Astrocyte (in vitro differentiated cells and primary cell): ENCODE measurements at regions not wholly inside any gene's neighbourhood (a gene's known extent, or its start where the extent isn't known, plus 50 kb on each side); places are given as distances from the start of the nearest gene placed in this dataset.

Experiments
- DNase-seq: peaks from one replicate; pipeline ENCODE4 v3.0.0-alpha.2; 2010; ENCODE audit warnings: low read depth
- FAIRE-seq: peaks from 2 replicates; lab custom pipeline; 2011; peaks lifted over from hg19 to GRCh38; lab: Jason Lieb, UNC
- H2AFZ ChIP-seq: 2 replicates; pipeline ENCODE4 v1.6.0; 2012; ENCODE audit warnings: low read depth, low read length, inconsistent platforms
- H3K27ac ChIP-seq: 2 replicates; pipeline ENCODE4 v1.5.1; 2011; ENCODE audit warnings: low read depth, low read length, inconsistent platforms
- H3K27me3 ChIP-seq: 2 replicates; pipeline ENCODE4 v1.6.0; 2011; ENCODE audit warnings: low read length, inconsistent platforms; ENCODE audit not compliant: insufficient read depth
- H3K36me3 ChIP-seq: 2 replicates; pipeline ENCODE4 v1.5.1; 2011; ENCODE audit warnings: low read length, inconsistent platforms; ENCODE audit not compliant: insufficient read depth
- H3K4me1 ChIP-seq: 2 replicates; pipeline ENCODE4 v1.5.1; 2011; ENCODE audit warnings: low read length, inconsistent platforms; ENCODE audit not compliant: insufficient read depth
- H3K4me2 ChIP-seq: 2 replicates; pipeline ENCODE4 v1.6.0; 2012; ENCODE audit warnings: low read length, inconsistent platforms
- H3K4me3 ChIP-seq: 2 replicates; pipeline ENCODE4 v1.5.1; 2011; ENCODE audit warnings: low read depth, mild to moderate bottlenecking, low read length, inconsistent platforms; ENCODE audit not compliant: insufficient read depth
- H3K79me2 ChIP-seq: 2 replicates; pipeline ENCODE4 v1.6.0; 2012; ENCODE audit warnings: mild to moderate bottlenecking, low read length, inconsistent platforms; ENCODE audit not compliant: insufficient read depth
- H3K9ac ChIP-seq: 2 replicates; pipeline ENCODE4 v1.6.0; 2012; ENCODE audit warnings: mild to moderate bottlenecking, low read length, inconsistent platforms
- H3K9me3 ChIP-seq: 2 replicates; pipeline ENCODE4 v1.5.1; 2012; ENCODE audit warnings: low read depth, mild to moderate bottlenecking, low read length, inconsistent platforms; ENCODE audit not compliant: insufficient read depth
- H4K20me1 ChIP-seq: 2 replicates; pipeline ENCODE4 v1.6.0; 2012; ENCODE audit warnings: low read length, inconsistent platforms; ENCODE audit not compliant: insufficient read depth
- H3K27ac Mint-ChIP-seq: one replicate; pipeline ENCODE4 v1.8.0; 2021; ENCODE audit warnings: mild to moderate bottlenecking, mixed read lengths; ENCODE audit not compliant: unreplicated experiment
- H3K27me3 Mint-ChIP-seq: one replicate; pipeline ENCODE4 v1.8.0; 2021; ENCODE audit warnings: low read depth, mixed read lengths; ENCODE audit not compliant: unreplicated experiment
- H3K36me3 Mint-ChIP-seq: one replicate; pipeline ENCODE4 v1.8.0; 2021; ENCODE audit warnings: low read depth, mixed read lengths; ENCODE audit not compliant: unreplicated experiment
- H3K4me1 Mint-ChIP-seq: one replicate; pipeline ENCODE4 v1.8.0; 2021; ENCODE audit warnings: low read depth, mixed read lengths; ENCODE audit not compliant: unreplicated experiment
- H3K4me3 Mint-ChIP-seq: one replicate; pipeline ENCODE4 v1.8.0; 2021; ENCODE audit warnings: mild to moderate bottlenecking, moderate library complexity, mixed read lengths; ENCODE audit not compliant: unreplicated experiment
- H3K9me3 Mint-ChIP-seq: one replicate; pipeline ENCODE4 v1.8.0; 2021; ENCODE audit warnings: mild to moderate bottlenecking, mixed read lengths; ENCODE audit not compliant: unreplicated experiment
- CTCF ChIP-seq: IDR thresholded peaks from 2 replicates; pipeline ENCODE4 v1.5.1; 2011; ENCODE audit warnings: low read depth, mild to moderate bottlenecking, inconsistent platforms, low read length, moderate library complexity; ENCODE audit not compliant: insufficient read depth
- EZH2 ChIP-seq: IDR thresholded peaks from 2 replicates; pipeline ENCODE4 v1.6.1; 2012; ENCODE audit warnings: mild to moderate bottlenecking, low read length, inconsistent platforms; ENCODE audit not compliant: insufficient read depth

GRCh38 chr1:239587066-239587465 lies 200.7 kb downstream of the CHRM3 start:
- no peaks in the 10 kb centered on the region for H3K36me3 Mint-ChIP-seq
- TF ChIP-seq CTCF (no peak), EZH2 (no peak)
- Histone ChIP-seq H3K36me3 (no peaks in the 10 kb centered on the region), H3K9ac (no peak overlapping the region), H3K27ac (no peak overlapping the region), H3K27me3 (no peaks in the 10 kb centered on the region), H3K4me2 (no peak overlapping the region), H3K4me1 (no peaks in the 10 kb centered on the region), H4K20me1 (no peaks in the 10 kb centered on the region), H2AFZ (no peak overlapping the region), H3K4me3 (no peak overlapping the region), H3K79me2 (no peaks in the 10 kb centered on the region), H3K9me3 (no peaks in the 10 kb centered on the region)
- no peaks in the 10 kb centered on the region for H3K27me3 Mint-ChIP-seq
- DNase-seq (no peak), FAIRE-seq (no peak)
- H3K27ac Mint-ChIP-seq = no peak overlapping the region
- H3K4me1 Mint-ChIP-seq = no peaks in the 10 kb centered on the region
- no peak overlapping the region for H3K4me3 Mint-ChIP-seq
- H3K9me3 Mint-ChIP-seq = peaks cover 2% of the 10 kb centered on the region

- no peak overlapping the region for H3K27ac Mint-ChIP-seq
- H3K27me3 Mint-ChIP-seq = no peaks in the 10 kb centered on the region
- Histone ChIP-seq H3K79me2 (no peaks in the 10 kb centered on the region), H3K9ac (no peak overlapping the region), H3K27ac (no peak overlapping the region), H2AFZ (no peak overlapping the region), H3K36me3 (no peaks in the 10 kb centered on the region), H3K27me3 (no peaks in the 10 kb centered on the region), H3K9me3 (no peaks in the 10 kb centered on the region), H3K4me2 (no peak overlapping the region), H3K4me1 (no peaks in the 10 kb centered on the region), H3K4me3 (no peak overlapping the region), H4K20me1 (no peaks in the 10 kb centered on the region)
- DNase-seq (no peak), FAIRE-seq (no peak)
- H3K4me1 Mint-ChIP-seq = no peaks in the 10 kb centered on the region
- no peak for TF ChIP-seq CTCF
- TF ChIP-seq EZH2 = no peak
- no peaks in the 10 kb centered on the region for H3K36me3 Mint-ChIP-seq
- peaks cover 2% of the 10 kb centered on the region for H3K9me3 Mint-ChIP-seq
- H3K4me3 Mint-ChIP-seq = no peak overlapping the region
These were observed 201.4 kb downstream of the CHRM3 start for GRCh38 chr1:239587574-239588369.

- Histone ChIP-seq H3K9ac (no peak overlapping the region), H3K4me2 (no peak overlapping the region), H3K36me3 (no peaks in the 10 kb centered on the region), H3K4me3 (no peak overlapping the region), H3K79me2 (no peaks in the 10 kb centered on the region), H3K27ac (no peak overlapping the region), H2AFZ (no peak overlapping the region), H3K4me1 (no peaks in the 10 kb centered on the region), H3K27me3 (no peaks in the 10 kb centered on the region), H3K9me3 (no peaks in the 10 kb centered on the region), H4K20me1 (no peaks in the 10 kb centered on the region)
- no peak for DNase-seq
- Mint-ChIP-seq H3K36me3 (no peaks in the 10 kb centered on the region), H3K9me3 (peaks cover 2% of the 10 kb centered on the region), H3K27ac (no peak overlapping the region), H3K27me3 (no peaks in the 10 kb centered on the region), H3K4me3 (no peak overlapping the region), H3K4me1 (no peaks in the 10 kb centered on the region)
- no peak for FAIRE-seq
- TF ChIP-seq EZH2 (no peak), CTCF (no peak)
These were observed 204.2 kb downstream of the CHRM3 start for GRCh38 chr1:239590556-239590955.
